Mesenchymal stem cell (in vitro differentiated cells and primary cell): ENCODE measurements at regions not wholly inside any gene's neighbourhood (a gene's known extent, or its start where the extent isn't known, plus 50 kb on each side); places are given as distances from the start of the nearest gene placed in this dataset.

ENCODE experiments used
- DNase-seq: peaks from one replicate; pipeline ENCODE4 v3.0.0-alpha.2; 2013
- H2AFZ ChIP-seq: one replicate; pipeline ENCODE4 v1.6.1; 2013; ENCODE audit warnings: low read depth, mild to moderate bottlenecking, control low read depth, inconsistent platforms, low read length, moderate library complexity
- H2AK5ac ChIP-seq: 2 replicates; pipeline ENCODE4 v1.6.1; 2013; ENCODE audit warnings: low read length, moderate library complexity, mild to moderate bottlenecking, inconsistent platforms; ENCODE audit not compliant: severe bottlenecking
- H2BK120ac ChIP-seq: one replicate; pipeline ENCODE4 v1.6.1; 2013; ENCODE audit warnings: low read depth, mild to moderate bottlenecking, inconsistent platforms, low read length, moderate library complexity
- H2BK12ac ChIP-seq, 2 experiments: one replicate each; pipeline ENCODE4 v1.6.1; 2013; ENCODE audit warnings: inconsistent platforms in 2 of 2, low read length in 2 of 2, mild to moderate bottlenecking in 2 of 2, moderate library complexity in 2 of 2, control low read depth in 1 of 2
- H2BK15ac ChIP-seq: one replicate; pipeline ENCODE4 v1.6.1; 2013; ENCODE audit warnings: mild to moderate bottlenecking, low read depth, inconsistent platforms; ENCODE audit not compliant: poor library complexity, severe bottlenecking
- H2BK5ac ChIP-seq: 2 replicates; pipeline ENCODE4 v1.6.1; 2013; ENCODE audit warnings: low read depth, mild to moderate bottlenecking, low read length, control low read depth, inconsistent platforms; ENCODE audit not compliant: poor library complexity, severe bottlenecking
- H3K14ac ChIP-seq, 2 experiments: one replicate each; pipeline ENCODE4 v1.6.1; 2013; ENCODE audit warnings: inconsistent platforms in 2 of 2, low read length in 2 of 2, control low read depth in 1 of 2, mild to moderate bottlenecking in 1 of 2, moderate library complexity in 1 of 2
- H3K18ac ChIP-seq, 2 experiments: one replicate each; pipeline ENCODE4 v1.6.1; 2013; ENCODE audit warnings: inconsistent platforms in 2 of 2, low read length in 2 of 2, control low read depth in 1 of 2, low read depth in 1 of 2, mild to moderate bottlenecking in 1 of 2
- H3K23ac ChIP-seq, 2 experiments: one replicate each; pipeline ENCODE4 v1.6.1; 2013; ENCODE audit warnings: inconsistent platforms in 2 of 2, low read length in 2 of 2, mild to moderate bottlenecking in 2 of 2, moderate library complexity in 2 of 2, control low read depth in 1 of 2
- H3K27ac ChIP-seq: 2 replicates; pipeline ENCODE4 v1.5.1; 2013; ENCODE audit warnings: mild to moderate bottlenecking, moderate library complexity, low read length, control low read depth, inconsistent platforms; ENCODE audit not compliant: poor library complexity, severe bottlenecking
- H3K27me3 ChIP-seq, 2 experiments: 2 replicates each; pipeline versions ENCODE4 v1.6.1 to v1.7.0; 2013; ENCODE audit warnings: low read length in 2 of 2, mild to moderate bottlenecking in 2 of 2, moderate library complexity in 2 of 2, control low read depth in 1 of 2, inconsistent platforms in 1 of 2; ENCODE audit not compliant: control insufficient read depth in 1 of 2, insufficient read depth in 1 of 2
- H3K36me3 ChIP-seq, 2 experiments: 2 replicates each; pipeline versions ENCODE4 v1.6.1 to v1.7.0; 2013; ENCODE audit warnings: low read length in 2 of 2, control low read depth in 1 of 2, inconsistent platforms in 1 of 2, low read depth in 1 of 2, mild to moderate bottlenecking in 1 of 2; ENCODE audit not compliant: insufficient read depth in 2 of 2, control insufficient read depth in 1 of 2
- H3K4ac ChIP-seq, 2 experiments: one replicate each; pipeline ENCODE4 v1.6.1; 2013; ENCODE audit warnings: inconsistent platforms in 2 of 2, low read length in 2 of 2, mild to moderate bottlenecking in 2 of 2, moderate library complexity in 2 of 2, control low read depth in 1 of 2, low read depth in 1 of 2
- H3K4me1 ChIP-seq: 2 replicates; pipeline ENCODE4 v1.6.1; 2013; ENCODE audit warnings: low read depth, low read length, control low read depth; ENCODE audit not compliant: control insufficient read depth, insufficient read depth
- H3K4me2 ChIP-seq: 2 replicates; pipeline ENCODE4 v1.6.1; 2013; ENCODE audit warnings: low read length, mild to moderate bottlenecking, inconsistent platforms; ENCODE audit not compliant: poor library complexity, severe bottlenecking
- H3K4me3 ChIP-seq, 2 experiments: 2 replicates each; pipeline versions ENCODE4 v1.5.1 to v1.7.0; 2013; ENCODE audit warnings: low read length in 2 of 2, mild to moderate bottlenecking in 2 of 2, control low read depth in 1 of 2, low read depth in 1 of 2; ENCODE audit not compliant: insufficient read depth in 1 of 2
- H3K79me1 ChIP-seq: replicated peaks from 2 replicates; pipeline ENCODE4 v1.6.1; 2013; ENCODE audit warnings: mild to moderate bottlenecking, control low read depth, low read length, inconsistent platforms; ENCODE audit not compliant: poor library complexity, severe bottlenecking
- H3K9ac ChIP-seq: 2 replicates; pipeline ENCODE4 v1.7.0; 2013; ENCODE audit warnings: mild to moderate bottlenecking, low read length, moderate library complexity
- H3K9me3 ChIP-seq: 2 replicates; pipeline ENCODE4 v1.7.0; 2013; ENCODE audit warnings: mild to moderate bottlenecking, low read length; ENCODE audit not compliant: control insufficient read depth
- H4K8ac ChIP-seq: one replicate; pipeline ENCODE4 v1.6.1; 2013; ENCODE audit warnings: inconsistent platforms, mild to moderate bottlenecking, low read length, moderate library complexity
- H4K91ac ChIP-seq: one replicate; pipeline ENCODE4 v1.6.1; 2013; ENCODE audit warnings: mild to moderate bottlenecking, low read length, inconsistent platforms
- WGBS: methylation state at CpG from one replicate; pipeline ENCODE4 v1.1.7; 2013; ENCODE audit warnings: mixed read lengths; 5-methylcytosine and 5-hydroxymethylcytosine counted together

DNA sequence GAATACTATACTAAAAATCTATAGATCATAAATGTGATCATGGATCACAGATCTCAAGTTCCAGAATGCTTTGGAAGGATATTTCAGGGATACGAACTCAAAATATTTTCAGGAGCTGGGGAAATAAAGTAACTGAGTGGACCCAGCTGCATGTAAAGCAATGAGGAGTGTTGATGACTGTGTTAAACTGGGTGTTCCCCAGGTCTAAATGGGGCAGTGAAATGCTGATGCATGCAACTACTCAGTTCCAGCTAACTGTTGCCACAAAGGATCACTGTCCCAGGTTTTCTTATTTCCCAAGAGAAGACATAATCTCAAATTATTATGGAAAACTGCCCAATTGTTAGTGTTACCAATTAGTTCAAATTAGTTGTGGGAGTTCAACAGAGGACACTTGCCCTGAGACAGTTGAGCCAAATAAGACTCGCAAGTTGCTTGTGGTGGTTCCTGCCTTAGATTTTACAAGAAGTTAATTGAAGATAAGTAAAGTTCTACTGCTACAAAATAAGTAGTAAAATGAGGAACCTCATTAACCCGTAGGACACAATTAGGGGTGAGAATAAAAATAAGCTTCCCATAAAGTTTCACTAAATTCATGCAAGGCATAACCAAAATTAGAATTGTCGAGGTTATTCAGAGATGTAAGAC lies 66.3 kb upstream of the IL12A start:
- 90% methylated on average over 3 of the region's 4 CpGs for WGBS
- Histone ChIP-seq H3K4me3 (no peak overlapping the region), H3K36me3 (no peaks in the 10 kb centered on the region), H3K4ac (no peak overlapping the region), H3K27me3 (no peaks in the 10 kb centered on the region), H3K27ac (no peak overlapping the region), H2BK15ac (no peak overlapping the region), H3K23ac (no peak overlapping the region), H4K91ac (no peak overlapping the region), H3K14ac (no peak overlapping the region), H3K4me2 (no peak overlapping the region), H3K9me3 (no peaks in the 10 kb centered on the region), H3K79me1 (no peaks in the 10 kb centered on the region), H3K9ac (no peak overlapping the region), H2BK120ac (no peak overlapping the region), H4K8ac (no peak overlapping the region), H3K4me1 (peaks cover 2% of the 10 kb centered on the region), H2AFZ (no peak overlapping the region), H3K18ac (no peak overlapping the region), H2BK12ac (no peak overlapping the region), H2BK5ac (no peak overlapping the region), H2AK5ac (no peak overlapping the region)
- no peak for DNase-seq

- no peak overlapping the region for H3K18ac ChIP-seq
- no peaks in the 10 kb centered on the region for H3K9me3 ChIP-seq
- no peak overlapping the region for H3K4ac ChIP-seq
- no peaks in the 10 kb centered on the region for H3K27me3 ChIP-seq
- no peak overlapping the region for H2BK12ac ChIP-seq
- H3K9ac ChIP-seq: no peak overlapping the region
- no peaks in the 10 kb centered on the region for H3K36me3 ChIP-seq
- peak overlapping the region in 1 of 2 experiments; percentile 48 for H3K23ac ChIP-seq
- 95% methylated on average over 4 of the region's 4 CpGs for WGBS
- no peak overlapping the region for H2BK5ac ChIP-seq
- no peak overlapping the region for H3K4me2 ChIP-seq
- no peak overlapping the region for H2BK15ac ChIP-seq
- H3K79me1 ChIP-seq: no peaks in the 10 kb centered on the region
- H4K8ac ChIP-seq: no peak overlapping the region
- no peak overlapping the region for H3K4me3 ChIP-seq
- no peak overlapping the region for H2AK5ac ChIP-seq
- no peak overlapping the region for H4K91ac ChIP-seq
- no peak overlapping the region for H2BK120ac ChIP-seq
- no peak overlapping the region for H2AFZ ChIP-seq
- no peak overlapping the region for H3K27ac ChIP-seq
- DNase-seq: no peak
- peaks cover 7% of the 10 kb centered on the region for H3K4me1 ChIP-seq
- no peak overlapping the region for H3K14ac ChIP-seq
Observed at GRCh38 chr3:159922861-159923312, 65.7 kb upstream of the IL12A start.

DNA sequence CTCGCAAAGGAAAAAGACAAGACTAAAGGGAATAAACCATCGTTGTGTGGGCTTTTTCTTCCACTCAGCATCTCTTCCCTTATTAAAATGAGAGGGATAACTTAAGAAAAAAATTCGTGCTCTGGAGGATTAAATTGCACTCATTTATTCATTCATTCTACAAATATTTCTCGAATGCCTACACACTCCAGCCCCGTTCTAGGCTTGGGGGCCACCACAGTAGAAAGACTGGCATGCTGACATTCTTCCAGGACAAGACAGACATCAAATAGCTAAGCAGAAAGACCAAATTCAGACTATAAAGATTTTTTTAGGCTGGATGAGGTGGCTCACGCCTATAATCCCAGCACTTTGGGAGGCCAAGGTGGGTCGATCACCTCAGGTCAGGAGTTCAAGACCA lies 65.3 kb upstream of the IL12A start:
- H3K18ac ChIP-seq: no peak overlapping the region
- no peak overlapping the region for H3K9ac ChIP-seq
- no peak overlapping the region for H3K4me3 ChIP-seq
- no peak overlapping the region for H2BK15ac ChIP-seq
- H3K4ac ChIP-seq: no peak overlapping the region
- H4K8ac ChIP-seq: no peak overlapping the region
- H2AK5ac ChIP-seq: no peak overlapping the region
- H3K27me3 ChIP-seq: no peaks in the 10 kb centered on the region
- H2BK120ac ChIP-seq: no peak overlapping the region
- no peak overlapping the region for H2BK5ac ChIP-seq
- no peak overlapping the region for H3K14ac ChIP-seq
- H2BK12ac ChIP-seq: no peak overlapping the region
- H4K91ac ChIP-seq: no peak overlapping the region
- no peak for DNase-seq
- 92% methylated on average over 5 of the region's 7 CpGs for WGBS
- H3K4me1 ChIP-seq: peaks cover 11% of the 10 kb centered on the region
- H2AFZ ChIP-seq: no peak overlapping the region
- H3K79me1 ChIP-seq: no peaks in the 10 kb centered on the region
- no peak overlapping the region for H3K4me2 ChIP-seq
- no peak overlapping the region for H3K23ac ChIP-seq
- no peaks in the 10 kb centered on the region for H3K9me3 ChIP-seq
- no peaks in the 10 kb centered on the region for H3K36me3 ChIP-seq
- H3K27ac ChIP-seq: no peak overlapping the region

DNA sequence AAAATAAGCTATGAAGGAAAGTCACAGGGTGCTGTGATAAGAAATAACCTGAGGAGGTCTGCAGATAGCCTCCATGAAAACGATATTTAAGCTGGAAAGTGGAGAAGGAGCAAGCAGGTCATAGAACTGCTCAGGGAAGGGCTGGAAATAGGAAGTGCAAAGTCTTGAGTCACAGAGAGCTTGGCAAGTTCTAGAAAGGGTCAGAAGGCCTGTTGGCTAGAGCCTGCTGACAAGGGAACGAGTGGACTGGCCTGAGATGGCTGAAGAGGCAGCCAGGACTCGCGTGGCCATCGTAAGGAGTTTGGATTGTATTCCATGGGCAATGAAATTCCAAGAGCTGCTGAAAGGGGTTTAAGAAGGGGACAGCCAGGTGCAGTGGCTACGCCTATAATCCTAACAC lies 64.7 kb upstream of the IL12A start:
- Histone ChIP-seq H2BK120ac (no peak overlapping the region), H4K91ac (no peak overlapping the region), H3K9ac (no peak overlapping the region), H3K23ac (no peak overlapping the region), H3K36me3 (no peaks in the 10 kb centered on the region), H3K79me1 (no peaks in the 10 kb centered on the region), H3K4ac (no peak overlapping the region), H2AFZ (no peak overlapping the region), H3K18ac (no peak overlapping the region), H3K4me1 (peaks cover 13% of the 10 kb centered on the region), H2BK15ac (no peak overlapping the region), H3K27ac (no peak overlapping the region), H2AK5ac (no peak overlapping the region), H3K9me3 (no peaks in the 10 kb centered on the region), H4K8ac (no peak overlapping the region), H3K14ac (no peak overlapping the region), H3K27me3 (no peaks in the 10 kb centered on the region), H2BK12ac (peak overlapping the region in 1 of 2 experiments; percentile 15), H3K4me3 (no peak overlapping the region), H2BK5ac (no peak overlapping the region), H3K4me2 (no peak overlapping the region)
- whole genome bisulfite sequencing: 97% methylated on average over 6 of the region's 6 CpGs
- DNase-seq: no peak
